Right lobe of liver (tissue), 6 donors: ENCODE measurements at regions not wholly inside any gene's neighbourhood (a gene's known extent, or its start where the extent isn't known, plus 50 kb on each side); places are given as distances from the start of the nearest gene placed in this dataset.

Experiments used
- ATAC-seq, 4 donors: fragments of 200-7000 bp; cut with Tn5 transposase; one replicate each; pipeline ENCODE4 v1.9.1; 2020; ENCODE audit warnings: mild to moderate bottlenecking in 4 of 4, moderate library complexity in 4 of 4
- DNase-seq, 3 donors: peaks; one replicate each; pipeline ENCODE4 v3.0.0-alpha.2; 2020
- H3K27ac ChIP-seq, 3 donors: fragments of 200-600 bp; one replicate each; pipeline ENCODE4 v1.8.0; 2022
- H3K27me3 ChIP-seq, 2 donors: fragments of 200-600 bp; one replicate each; pipeline ENCODE4 v1.8.0; 2022
- H3K36me3 ChIP-seq, 4 donors: fragments of 200-600 bp; sonication (generic) in 1 of 4; one replicate each; pipeline versions ENCODE4 v1.5.1 to v1.8.0; 2017 to 2022; ENCODE audit warnings: control low read depth in 1 of 4
- H3K4me1 ChIP-seq, 4 donors: fragments of 200-600 bp; sonication (generic) in 1 of 4; one replicate each; pipeline versions ENCODE4 v1.5.1 to v1.8.0; 2017 to 2022; ENCODE audit warnings: control low read depth in 1 of 4
- H3K4me3 ChIP-seq, 3 donors: fragments of 200-600 bp; one replicate each; pipeline ENCODE4 v1.8.0; 2022
- H3K9me3 ChIP-seq, 4 donors: fragments of 200-600 bp; sonication (generic) in 1 of 4; one replicate each; pipeline versions ENCODE4 v1.5.1 to v1.8.0; 2017 to 2022; ENCODE audit warnings: control low read depth in 1 of 4
- CTCF ChIP-seq, 4 donors: fragments of 200-600 bp in 3 of 4; fragments of 450-650 bp in 1 of 4; IDR thresholded peaks; one replicate each; pipeline versions ENCODE4 v1.5.1 to v1.8.0; 2016 to 2022; ENCODE audit warnings: antibody characterized with exemption in 4 of 4, mild to moderate bottlenecking in 2 of 4
- POLR2A ChIP-seq: fragments of 450-650 bp; IDR thresholded peaks from one replicate; pipeline ENCODE4 v1.6.1; 2017; ENCODE audit warnings: antibody characterized with exemption, mild to moderate bottlenecking
- WGBS: methylation state at CpG from one replicate; pipeline ENCODE4 v1.1.6; 2018; ENCODE audit warnings: low coverage, low lambda C conversion rate; ENCODE audit not compliant: insufficient coverage; ENCODE audit errors: missing lambda C conversion rate; 5-methylcytosine and 5-hydroxymethylcytosine counted together
- intact Hi-C, 2 donors: fragments of 100-400 bp; cut with DNase I; formaldehyde crosslinking; loops; one replicate each; pipeline versions ENCODE4 v1.11.2 to v1.14.1; 2022
- donor health status: DM: no; HTN: yes; CAD: no.
- donor health status: DM: no; HTN: no; CAD: no.
- donor health status: DM: no; HTN: no; CAD: no.
- donor health status: DM: no; HTN: yes; CAD: no.
- donor health status: DM: no; HTN: yes; CAD: no.

GRCh38 chr3:181554233-181554765, 157.4 kb upstream of the SOX2 start:
- H3K27ac ChIP-seq: no peak overlapping the region
- H3K4me1 ChIP-seq: no peaks in the 10 kb centered on the region
- no peaks in the 10 kb centered on the region for H3K27me3 ChIP-seq
- intact Hi-C loops: no loop called here
- DNase-seq (no peak), ATAC-seq (no peak)
- no peaks in the 10 kb centered on the region for H3K9me3 ChIP-seq
- H3K4me3 ChIP-seq: no peak overlapping the region
- H3K36me3 ChIP-seq: no peaks in the 10 kb centered on the region
- TF ChIP-seq CTCF (IDR thresholded peaks at IDR 0.05) (no peak), POLR2A (no peak)

GRCh38 chr3:181549266-181549665, 162.5 kb upstream of the SOX2 start:
- TF ChIP-seq POLR2A (no peak), CTCF (IDR thresholded peaks at IDR 0.05) (no peak)
- WGBS: 63% methylated on average over 3 of the region's 3 CpGs
- Histone ChIP-seq H3K27me3 (no peaks in the 10 kb centered on the region), H3K9me3 (no peaks in the 10 kb centered on the region), H3K36me3 (no peaks in the 10 kb centered on the region), H3K4me1 (no peaks in the 10 kb centered on the region), H3K27ac (no peak overlapping the region), H3K4me3 (no peak overlapping the region)
- intact Hi-C loops: no loop called here
- ATAC-seq (no peak), DNase-seq (no peak)

DNA sequence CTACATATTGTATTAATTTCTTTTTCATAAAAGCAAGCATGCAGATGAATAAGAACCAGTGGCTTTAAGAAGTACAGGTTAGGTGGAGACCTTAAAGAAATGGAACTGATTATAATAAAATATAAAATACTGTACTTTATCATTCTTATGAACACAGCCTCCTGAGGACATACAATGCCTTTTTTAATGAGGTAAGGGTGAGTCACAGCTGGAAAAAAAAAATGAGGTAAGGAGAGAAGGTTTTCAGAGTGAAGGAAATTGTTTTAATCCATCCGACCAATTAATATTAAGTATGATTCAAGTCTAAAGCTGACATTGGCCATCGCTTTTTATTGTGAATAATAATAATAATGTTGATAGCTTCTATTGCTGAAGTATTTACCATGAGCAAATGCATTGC, 170.3 kb upstream of the SOX2 start:
- intact Hi-C loops: no loop called here
- ATAC-seq: no peak
- 54% methylated on average over 2 of the region's 2 CpGs for WGBS

GRCh38 chr3:181534781-181535221, 176.9 kb upstream of the SOX2 start:
- ATAC-seq (no peak), DNase-seq (no peak)
- Histone ChIP-seq H3K4me1 (no peaks in the 10 kb centered on the region), H3K36me3 (no peaks in the 10 kb centered on the region), H3K27ac (no peak overlapping the region), H3K4me3 (no peak overlapping the region), H3K9me3 (no peaks in the 10 kb centered on the region), H3K27me3 (no peaks in the 10 kb centered on the region)
- intact Hi-C loops: no loop called here
- no peak for TF ChIP-seq CTCF (IDR thresholded peaks at IDR 0.05)
- no peak for TF ChIP-seq POLR2A
- 8% methylated on average over 3 of the region's 3 CpGs for WGBS

More for the DNA sequence above, 170.3 kb upstream of the SOX2 start:
- no peak for DNase-seq
- Histone ChIP-seq H3K27ac (no peak overlapping the region), H3K27me3 (no peaks in the 10 kb centered on the region), H3K4me1 (no peaks in the 10 kb centered on the region), H3K36me3 (no peaks in the 10 kb centered on the region), H3K9me3 (no peaks in the 10 kb centered on the region), H3K4me3 (no peak overlapping the region)
- no peak for TF ChIP-seq CTCF (IDR thresholded peaks at IDR 0.05)
- TF ChIP-seq POLR2A: no peak

GRCh38 chr3:181533811-181534210, 177.9 kb upstream of the SOX2 start:
- no peaks in the 10 kb centered on the region for H3K27me3 ChIP-seq
- intact Hi-C loops: no loop called here
- H3K4me1 ChIP-seq: no peaks in the 10 kb centered on the region
- ATAC-seq (no peak), DNase-seq (no peak)
- H3K4me3 ChIP-seq: no peak overlapping the region
- no peak for TF ChIP-seq CTCF (IDR thresholded peaks at IDR 0.05)
- no peak for TF ChIP-seq POLR2A
- no peak overlapping the region for H3K27ac ChIP-seq
- no peaks in the 10 kb centered on the region for H3K9me3 ChIP-seq
- H3K36me3 ChIP-seq: no peaks in the 10 kb centered on the region
- WGBS: 29% methylated on average over 4 of the region's 4 CpGs
